CD4-positive, alpha-beta T cell treated with Interleukin-21 for 1 hour (primary cell): ENCODE measurements at regions not wholly inside any gene's neighbourhood (a gene's known extent, or its start where the extent isn't known, plus 50 kb on each side); places are given as distances from the start of the nearest gene placed in this dataset.
A peak's percentile ranks its signal among the peaks of the same experiment; 100 is the strongest.
"Not testable (repeated sequence)": the region's sequence is repeated elsewhere in the genome, so short reads cannot be mapped to it uniquely, and the experiment has no call there.

ENCODE experiments used
- DNase-seq: peaks from one replicate; pipeline ENCODE4 v3.0.0-alpha.2; 2020

DNA sequence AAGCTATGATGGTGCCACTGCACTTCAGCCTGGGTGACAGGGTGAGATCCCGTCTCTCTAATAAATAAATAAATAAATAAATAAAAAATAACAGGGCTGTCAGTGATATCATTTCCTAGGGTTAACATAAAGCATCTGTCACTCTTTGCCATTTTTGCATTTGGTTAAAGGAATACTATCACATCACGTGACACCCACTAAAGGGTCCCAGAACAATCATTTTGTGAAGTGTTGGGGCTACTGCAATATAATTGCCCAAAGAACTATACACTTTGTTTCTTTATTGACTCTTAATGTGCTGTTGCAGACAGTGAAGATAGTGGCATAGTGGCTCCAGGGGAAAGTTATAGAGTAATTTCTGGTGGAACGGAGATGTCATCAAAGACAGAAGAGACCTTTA lies 176.5 kb upstream of the MMS22L start:
- DNase-seq = no peak

DNA sequence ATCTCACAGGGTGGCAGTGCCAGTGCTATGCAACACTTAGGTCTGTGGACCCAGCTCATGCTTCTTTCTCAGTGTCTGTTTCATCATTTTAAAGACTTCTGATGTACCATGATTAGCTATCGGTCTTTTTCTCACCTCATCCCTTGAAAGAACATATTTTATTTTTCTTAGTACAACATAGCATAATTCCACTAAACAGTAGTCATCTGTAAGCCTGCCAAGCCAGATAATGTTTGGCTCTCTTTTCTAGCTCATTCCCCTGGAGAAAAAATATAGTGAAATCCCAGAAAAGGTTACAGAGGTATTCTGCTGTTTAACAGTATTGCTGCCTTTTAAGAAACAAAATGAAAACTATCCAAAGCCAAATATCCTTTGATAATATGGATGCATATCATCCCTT lies 177.0 kb upstream of the MMS22L start:
- DNase-seq = no peak

DNA sequence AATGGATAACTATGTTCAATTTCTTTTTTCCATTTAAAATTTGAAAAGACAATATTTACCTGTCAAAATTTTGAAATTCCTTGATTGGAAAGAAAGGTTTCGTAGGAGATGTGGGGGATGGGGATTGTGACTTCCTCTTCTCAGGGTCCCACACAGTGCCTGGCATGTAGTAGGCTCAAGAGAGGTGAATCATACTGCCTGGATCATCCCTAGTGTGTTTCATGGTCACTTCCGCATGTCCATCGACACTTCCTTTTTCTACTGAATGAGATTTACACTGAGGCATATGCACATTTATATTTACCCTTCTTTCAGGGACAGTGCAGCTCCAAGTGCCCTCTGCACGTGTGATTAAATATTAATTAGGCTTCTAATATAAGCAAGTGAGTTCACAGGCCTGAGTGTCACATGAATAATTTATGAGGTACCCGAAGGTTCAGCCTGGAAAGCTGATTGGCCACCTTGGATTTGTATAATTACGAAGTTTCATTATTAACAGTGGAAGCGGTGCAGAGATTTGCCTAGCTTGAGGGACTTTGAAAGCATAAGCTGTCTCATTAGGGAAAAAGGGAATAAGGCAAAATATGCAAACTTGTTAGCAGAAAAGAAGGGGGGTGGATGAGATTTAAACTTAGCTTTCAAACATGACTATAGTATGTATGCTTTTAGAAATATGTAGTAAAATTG lies 177.5 kb upstream of the MMS22L start:
- no peak for DNase-seq

DNA sequence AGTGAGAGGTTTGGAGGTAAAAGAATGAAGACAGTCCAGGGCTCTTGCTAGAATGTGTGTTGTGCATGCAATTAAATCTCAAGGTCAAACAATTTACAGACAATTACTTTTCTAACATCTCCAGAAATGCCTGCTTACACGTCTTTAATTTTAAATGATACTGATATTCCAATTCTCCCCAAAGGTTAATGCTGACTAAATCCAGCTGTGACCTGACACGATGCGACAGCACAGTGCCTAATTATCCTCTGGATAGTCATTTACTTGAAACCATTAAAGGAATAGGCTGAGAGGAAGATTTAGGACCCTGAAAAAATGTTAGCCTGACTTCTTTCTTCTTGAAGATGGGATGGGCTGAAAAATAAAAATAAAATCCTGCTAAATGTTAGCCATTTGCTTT lies 178.2 kb upstream of the MMS22L start:
- DNase-seq = no peak

DNA sequence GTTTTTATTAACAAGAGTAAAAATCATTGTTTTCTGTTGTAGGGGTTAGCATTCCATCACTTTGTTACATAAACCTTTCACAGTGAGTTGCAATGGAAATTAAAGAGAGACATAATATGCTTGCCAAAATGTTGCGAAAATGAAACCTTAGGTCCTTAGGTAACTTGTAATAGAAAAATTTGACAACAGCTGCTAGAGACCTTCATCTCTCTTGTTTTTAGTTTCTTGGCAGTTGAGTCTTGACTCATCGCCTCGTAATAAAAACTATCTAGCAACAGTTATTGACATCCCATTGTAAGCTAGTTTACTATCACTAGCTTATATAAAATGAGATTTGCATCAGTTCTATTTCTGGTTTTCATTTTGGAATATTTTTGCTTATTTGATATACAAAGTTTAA lies 179.0 kb upstream of the MMS22L start:
- DNase-seq = no peak

DNA sequence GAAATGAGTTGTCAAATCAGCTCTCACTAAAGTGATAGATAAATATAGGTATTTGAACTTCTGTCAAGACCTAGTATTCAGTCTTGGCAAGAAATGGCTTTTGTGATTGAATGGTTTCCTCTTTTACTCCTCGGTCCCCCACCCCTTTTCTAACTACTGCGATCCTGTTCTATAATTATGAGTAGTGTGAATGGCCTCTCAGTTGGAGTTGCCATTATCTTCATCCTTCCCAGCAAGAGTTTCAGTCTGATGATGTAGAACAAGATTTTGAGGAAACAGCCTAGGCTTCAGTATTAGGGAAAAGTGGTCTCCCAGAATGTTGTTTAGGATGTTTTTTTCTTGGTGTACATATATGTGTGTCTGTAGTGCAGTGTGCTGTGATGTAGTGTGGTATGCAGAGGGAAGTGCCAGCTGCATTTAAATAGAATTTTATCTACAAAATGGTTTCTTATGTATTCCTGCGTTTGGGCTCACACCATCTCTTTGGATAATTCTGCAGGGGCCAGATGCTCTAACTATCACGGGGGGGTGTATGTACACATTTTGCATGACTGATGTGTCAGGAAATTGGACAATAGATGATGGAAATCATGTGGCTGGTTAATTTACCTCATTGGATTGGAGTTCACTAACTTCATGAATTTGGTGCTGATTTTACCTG lies 180.1 kb upstream of the MMS22L start:
- DNase-seq = no peak

DNA sequence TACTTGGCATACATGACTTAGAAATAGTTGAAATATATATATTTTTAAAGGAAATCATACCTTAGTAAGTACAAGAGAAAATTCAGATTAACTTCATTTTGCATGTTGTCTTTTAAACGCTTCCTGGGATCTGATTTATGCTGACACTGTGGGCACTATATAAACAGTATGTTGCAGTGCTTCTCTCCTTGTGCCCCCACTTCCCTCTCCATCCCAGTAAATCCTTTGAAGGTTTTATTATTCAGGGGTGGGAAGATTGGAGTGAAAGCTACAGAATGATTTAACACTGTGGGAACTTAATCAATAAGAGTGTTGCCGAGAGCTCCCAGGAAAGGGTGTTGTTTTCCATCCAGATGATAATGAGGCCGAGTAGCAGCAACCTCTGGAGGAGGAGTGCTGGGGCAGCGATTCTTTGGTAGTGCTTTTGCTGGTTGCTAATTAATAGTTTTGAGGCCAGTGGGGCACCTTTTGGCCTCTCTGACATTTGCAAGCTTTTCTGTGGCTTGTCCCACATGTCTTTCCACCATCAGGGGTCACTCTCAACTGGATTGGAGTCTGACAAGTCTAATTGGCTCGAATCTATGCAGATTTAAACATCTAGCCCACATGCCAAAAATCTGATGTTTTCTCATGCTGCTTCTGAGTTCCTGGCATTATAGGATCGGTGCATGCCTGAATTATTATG lies 183.0 kb upstream of the MMS22L start:
- no peak for DNase-seq

DNA sequence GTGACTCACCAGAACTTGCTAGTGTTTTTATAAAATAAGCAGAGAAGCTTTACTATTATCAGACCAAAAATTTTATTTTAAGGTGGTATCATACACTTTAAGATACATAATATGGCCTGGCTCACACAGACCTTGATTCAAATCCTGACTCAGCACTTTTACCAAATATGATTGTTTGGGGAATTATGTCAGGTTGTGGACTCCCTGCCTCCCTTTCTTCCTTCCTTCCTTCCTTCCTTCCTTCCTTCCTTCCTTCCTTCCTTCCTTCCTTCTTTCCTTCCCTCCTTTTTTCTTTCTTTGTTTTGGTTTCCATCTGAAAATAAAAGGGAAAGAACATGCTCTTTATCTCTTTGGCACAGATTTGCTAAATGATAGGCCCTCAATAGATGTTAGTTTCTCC lies 186.0 kb upstream of the MMS22L start:
- no peak for DNase-seq

DNA sequence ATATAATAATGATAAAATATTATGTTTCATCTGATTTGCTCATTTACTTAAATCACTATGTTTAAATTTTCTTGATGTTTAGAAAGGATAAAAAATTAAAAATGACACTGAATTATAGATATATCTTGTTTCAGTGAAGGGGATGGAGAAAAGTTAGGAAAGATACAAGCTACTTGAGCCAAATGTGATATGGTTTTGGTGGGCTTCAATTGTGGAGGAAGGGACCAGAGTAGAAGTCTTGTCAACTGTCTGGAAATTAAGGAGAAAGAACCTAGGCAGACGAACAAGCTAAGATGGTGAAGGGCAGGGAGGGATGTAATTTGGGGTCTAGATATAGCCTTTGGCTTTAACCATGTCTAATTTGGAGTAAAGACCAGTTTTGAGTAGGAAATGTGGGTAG lies 186.4 kb upstream of the MMS22L start:
- DNase-seq = no peak

DNA sequence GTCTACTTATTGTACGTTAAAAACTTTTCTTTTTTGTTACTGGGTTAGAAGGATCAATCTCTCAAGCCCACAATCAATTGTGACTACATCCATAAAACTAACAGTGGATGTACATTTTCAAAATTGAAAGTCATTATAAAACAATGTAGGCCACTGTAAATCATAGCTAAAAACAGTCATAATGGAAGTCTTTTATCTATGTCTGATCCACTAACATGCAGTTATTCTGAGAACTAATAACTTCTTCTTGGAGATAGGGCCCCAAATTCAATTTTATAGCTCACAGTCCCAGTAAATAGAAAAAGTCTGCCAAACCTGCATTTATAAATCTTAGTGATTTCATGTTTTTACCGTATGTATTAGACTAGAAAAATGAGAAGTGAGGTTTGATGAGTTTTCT lies 187.3 kb upstream of the MMS22L start:
- DNase-seq = no peak

DNA sequence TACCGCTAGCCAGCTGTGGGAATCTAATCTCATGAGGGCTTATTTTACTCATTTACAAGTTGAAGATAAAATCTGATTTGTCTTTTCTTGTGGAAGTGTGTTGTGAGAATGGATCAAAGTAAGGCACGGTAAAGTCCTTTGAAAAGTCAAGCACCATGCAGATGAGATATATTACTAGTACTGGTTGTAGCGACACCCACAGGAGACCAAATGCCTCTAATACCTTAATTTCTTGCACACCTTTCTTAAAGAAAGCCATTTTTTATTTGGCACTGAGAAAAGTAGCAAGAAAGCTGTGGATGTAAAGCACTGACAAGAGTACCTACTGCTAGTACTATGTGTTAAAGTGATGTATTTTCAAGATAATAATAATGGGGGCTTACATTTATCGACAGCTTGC lies 191.0 kb upstream of the MMS22L start:
- no peak for DNase-seq

DNA sequence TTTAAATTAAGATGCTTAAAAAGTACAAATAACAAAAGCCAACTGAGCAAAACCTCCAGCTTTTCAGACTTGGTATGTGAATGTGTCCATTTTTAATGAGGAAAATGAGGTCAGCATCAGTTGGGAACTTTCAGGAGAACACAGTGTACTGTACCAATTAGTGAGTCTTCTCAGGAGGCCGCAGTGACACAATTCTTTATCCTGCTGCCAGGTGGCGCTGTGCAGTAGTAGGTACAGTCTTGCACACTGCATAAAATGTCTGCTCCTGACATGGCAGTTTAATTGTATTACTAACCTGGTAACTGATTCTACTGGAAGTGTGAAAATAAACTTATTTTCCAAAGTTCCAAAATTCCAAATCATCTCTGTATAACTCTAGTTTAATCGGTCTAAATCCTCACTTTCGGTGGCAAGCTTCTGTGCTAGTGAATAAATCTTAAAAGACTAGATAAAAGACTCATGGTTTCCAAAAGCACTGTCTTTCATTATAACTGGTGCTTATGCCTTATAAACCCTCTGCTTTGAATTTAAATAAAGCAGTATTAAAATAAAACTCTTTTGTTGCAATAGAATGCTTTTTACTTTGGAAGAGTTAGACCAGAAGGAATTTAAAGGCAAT lies 214.8 kb upstream of the MMS22L start:
- DNase-seq = peak; percentile 54

DNA sequence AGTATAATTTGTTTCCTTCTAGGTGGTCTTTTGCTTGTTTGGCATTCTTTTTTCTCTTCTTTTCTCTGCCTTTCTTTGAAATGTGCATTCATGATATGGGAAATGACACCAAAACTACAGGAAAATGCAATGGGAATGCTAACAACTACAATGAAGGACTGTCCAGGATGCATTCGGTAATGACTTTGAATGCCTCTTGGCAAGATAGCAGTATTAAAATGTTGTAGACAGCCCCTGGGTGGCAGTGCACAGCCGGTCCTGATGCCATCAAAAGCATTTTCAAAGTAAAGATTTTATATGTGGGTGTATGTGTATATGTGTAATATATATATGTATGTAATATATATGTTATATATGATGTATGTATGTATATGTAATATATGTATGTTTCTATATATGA lies 218.8 kb upstream of the MMS22L start:
- DNase-seq = no peak

DNA sequence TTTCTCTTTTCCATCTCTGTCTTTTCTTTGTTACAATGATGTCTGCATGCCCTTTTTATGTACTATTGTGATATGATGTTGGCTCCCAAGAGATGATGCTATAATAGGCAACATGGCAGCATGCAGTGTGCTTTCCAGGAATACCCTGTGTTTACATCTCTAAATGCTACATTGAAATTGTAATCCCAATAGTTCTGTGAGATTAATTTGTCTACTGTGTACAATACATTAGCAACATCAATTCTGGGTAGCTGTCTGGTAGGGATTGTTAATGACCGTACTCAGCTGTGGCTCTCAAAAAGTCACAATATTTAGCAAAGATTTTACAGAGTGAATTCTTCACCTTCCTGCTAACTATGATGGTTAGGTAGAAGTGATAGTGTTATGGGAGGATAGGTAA lies 225.6 kb upstream of the MMS22L start:
- no peak for DNase-seq

DNA sequence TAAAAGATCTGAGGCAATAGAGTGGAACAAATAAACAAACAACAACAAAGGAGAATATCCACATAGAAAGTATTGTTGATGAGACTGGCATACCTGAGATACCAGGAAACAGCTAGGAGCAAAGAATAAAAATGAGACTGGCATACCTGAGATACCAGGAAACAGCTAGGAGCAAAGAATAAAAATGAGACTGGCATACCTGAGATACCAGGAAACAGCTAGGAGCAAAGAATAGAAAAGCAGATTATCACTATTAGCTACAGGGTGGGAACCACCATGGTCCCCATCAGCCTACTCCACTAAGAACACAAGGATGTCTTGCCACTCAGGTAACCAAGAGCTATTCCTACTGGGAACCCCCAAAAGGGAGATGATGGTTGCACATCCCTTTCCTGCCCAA lies 230.2 kb upstream of the MMS22L start:
- not testable (repeated sequence) for DNase-seq

DNA sequence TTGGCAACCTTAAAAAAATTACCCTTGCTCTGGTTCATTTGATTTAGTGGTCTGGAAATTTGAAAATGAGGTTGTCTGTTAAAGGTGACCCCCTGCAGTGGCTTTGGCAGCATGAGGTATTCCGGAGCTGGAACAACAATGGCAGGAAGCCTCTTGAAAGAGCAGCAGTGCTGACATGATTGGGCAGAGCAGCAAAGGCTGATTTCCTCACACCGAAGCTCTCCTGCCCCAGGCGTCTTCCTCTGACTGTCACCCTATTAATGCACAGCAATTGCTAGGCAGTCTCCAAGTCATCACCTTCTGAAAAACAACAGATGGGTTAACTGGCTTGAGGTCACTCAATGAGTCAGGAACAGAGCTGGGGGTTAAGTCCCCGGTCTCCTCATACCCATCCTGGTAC lies 241.8 kb upstream of the MMS22L start:
- DNase-seq = no peak

DNA sequence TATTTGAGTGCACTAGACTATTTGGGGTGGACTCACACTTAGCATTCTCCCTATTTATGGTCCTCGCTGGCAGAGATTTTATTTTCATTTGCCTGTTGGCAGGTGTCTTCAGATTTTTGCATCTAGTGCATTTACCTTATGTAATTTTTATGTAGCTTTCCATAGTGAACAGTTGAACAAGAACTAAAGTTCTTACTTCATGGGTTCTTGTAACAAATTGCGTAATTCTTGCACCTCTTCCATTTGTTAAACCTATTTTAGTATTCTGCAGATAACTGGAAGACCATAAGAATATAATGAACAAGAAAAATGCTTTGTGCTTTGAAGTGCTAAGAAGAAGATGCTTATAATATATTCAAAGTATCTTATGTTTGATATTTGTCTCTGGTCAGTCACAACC lies 252.8 kb upstream of the MMS22L start:
- DNase-seq = no peak

DNA sequence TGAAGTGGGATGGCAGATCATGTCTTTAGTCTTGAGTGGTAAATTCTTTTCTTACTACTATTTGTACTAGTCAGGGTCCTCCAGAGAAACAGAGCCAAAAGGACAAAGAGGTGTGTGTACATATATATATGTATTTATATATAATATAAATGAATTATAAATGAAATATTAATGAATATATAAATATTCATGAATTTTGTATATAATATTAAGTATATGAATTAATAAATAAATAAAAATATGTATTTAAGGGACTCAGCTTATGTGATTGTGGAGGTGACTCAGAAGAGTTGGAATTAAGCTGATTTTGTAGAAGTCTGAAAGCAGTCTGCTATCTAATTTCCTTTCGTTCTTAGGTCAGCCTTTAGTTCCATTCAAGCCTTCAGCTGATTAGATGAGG lies 265.3 kb upstream of the MMS22L start:
- DNase-seq = no peak

DNA sequence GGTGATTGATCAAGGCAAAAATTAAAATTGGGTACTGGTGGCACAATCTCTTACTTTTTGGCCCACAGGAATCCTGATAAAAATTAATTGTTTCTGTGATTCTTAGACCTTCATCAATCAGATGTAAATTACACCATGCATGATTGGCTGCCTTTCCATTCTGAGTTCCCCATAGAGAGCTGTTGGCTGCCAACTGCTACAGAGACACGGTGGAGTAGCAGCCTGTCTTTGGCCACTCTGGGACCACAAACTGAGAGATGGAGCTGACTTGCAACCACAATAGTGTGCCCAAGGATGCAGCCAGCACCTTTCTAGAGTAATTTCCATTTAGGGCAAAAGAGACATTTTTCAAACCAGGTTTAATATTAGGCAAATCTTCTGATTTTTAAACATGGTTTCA lies 274.3 kb upstream of the MMS22L start:
- DNase-seq = no peak

DNA sequence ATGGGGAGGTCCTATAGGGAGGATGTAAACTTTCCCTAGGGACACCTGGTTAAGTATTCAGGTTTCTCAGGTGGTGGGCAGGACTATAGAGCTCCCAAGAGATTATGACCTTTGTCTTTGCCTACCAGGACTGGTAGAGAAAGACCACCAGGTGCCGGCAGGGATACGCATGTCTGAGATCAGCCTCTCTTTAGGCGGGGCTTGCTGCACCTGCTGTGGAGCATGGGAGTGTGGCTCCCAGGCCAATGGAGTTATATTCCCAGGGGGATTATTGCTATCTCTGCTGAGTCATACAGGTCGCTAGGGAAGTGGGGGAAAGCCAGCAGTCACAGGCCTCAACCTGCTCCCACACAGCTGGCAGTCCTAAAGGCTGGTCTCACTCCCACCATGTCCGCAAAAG lies 280.5 kb upstream of the MMS22L start:
- DNase-seq = no peak

DNA sequence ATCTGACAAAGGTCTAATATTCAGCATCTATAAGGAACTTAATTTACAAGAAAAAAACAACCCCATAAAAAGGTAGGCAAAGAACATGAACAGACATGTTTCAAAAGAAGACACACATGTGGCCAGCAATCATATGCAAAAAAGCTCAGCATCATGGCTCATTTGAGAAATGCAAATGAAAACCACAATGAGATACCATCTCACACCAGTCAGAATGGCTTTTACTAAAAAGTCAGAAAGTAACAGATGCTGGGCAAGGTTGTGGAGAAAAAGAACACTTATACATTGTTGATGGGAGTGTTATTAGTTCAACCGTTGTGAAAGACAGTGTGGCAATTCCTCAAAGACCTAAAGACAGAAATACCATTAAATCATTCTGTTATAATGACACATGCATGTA lies 289.9 kb upstream of the MMS22L start:
- no peak for DNase-seq

DNA sequence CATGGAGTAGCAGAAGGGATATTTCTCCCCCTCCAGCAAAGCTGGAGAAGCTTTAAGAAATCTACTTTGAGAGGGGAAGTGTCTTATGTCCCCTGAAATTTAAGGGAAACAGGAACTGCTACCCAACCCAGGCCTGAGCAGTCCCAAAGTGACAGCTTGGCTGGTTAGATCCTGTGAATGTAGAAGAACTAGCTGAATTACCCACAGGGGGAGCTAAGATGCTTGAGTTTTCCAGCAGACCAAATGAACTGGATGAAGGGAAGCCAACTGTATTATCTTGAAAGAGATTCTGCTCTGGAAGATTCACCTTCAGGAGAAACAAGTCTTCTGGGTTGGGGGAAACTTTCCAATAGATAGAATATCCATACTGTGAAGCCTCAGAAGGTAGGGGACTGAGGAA lies 303.3 kb upstream of the MMS22L start:
- no peak for DNase-seq

DNA sequence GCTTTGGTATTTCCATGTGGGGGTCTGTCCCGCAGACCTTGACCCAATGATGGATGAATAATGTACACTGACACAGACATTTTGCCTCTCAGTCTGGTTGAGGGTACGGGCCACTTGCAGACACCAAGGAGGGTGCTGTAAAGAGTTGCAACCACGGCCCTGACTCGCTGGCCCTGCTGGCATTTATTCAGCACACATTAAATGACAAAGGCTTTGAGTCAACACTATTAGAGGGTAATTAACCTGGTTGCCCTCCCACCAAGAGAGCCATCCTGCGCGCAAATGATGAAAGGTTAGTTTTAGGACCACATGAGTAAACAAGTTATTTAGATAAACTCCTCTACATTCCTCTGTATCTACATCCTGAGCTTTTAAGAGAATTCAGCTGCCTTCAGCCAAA lies 308.9 kb upstream of the MMS22L start:
- no peak for DNase-seq

DNA sequence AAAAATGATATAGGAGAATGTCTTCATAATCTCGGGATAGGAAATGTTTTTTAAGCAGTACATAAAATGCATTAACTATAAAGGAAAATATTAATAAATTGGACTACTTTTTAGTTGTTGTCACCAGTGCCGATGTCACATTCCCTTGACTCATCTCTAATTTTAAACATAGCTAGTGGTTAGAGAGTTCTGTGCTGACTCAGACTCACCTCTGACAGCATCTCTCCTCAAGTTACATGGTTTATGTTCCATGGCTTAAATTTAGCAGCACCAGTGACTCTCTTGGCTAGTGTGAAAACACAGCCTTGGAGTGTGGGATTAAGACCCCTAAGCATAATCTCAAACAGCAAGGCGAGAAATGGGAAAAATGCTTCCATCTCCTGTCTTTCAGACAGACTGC lies 311.8 kb upstream of the MMS22L start:
- no peak for DNase-seq
